Activated CD4-positive, CD25-positive, alpha-beta regulatory T cell (primary cell): ENCODE measurements at regions not wholly inside any gene's neighbourhood (a gene's known extent, or its start where the extent isn't known, plus 50 kb on each side); places are given as distances from the start of the nearest gene placed in this dataset.

ENCODE experiments used
- DNase-seq, 4 experiments: peaks; one replicate each; lab custom pipeline; 2025; lab: John Stamatoyannopoulos, UW

- no peak for DNase-seq
These were observed 305.0 kb downstream of the SOX9 start for GRCh38 chr17:72425794-72426168.

- DNase-seq, result no peak
These were observed 305.5 kb downstream of the SOX9 start for GRCh38 chr17:72426321-72426720.

GRCh38 chr17:72426948-72427760, 306.3 kb downstream of the SOX9 start:
- no peak for DNase-seq

- no peak for DNase-seq
These were observed 306.9 kb downstream of the SOX9 start for GRCh38 chr17:72427761-72428109.

GRCh38 chr17:72429066-72429638, 308.3 kb downstream of the SOX9 start:
- DNase-seq, result no peak

GRCh38 chr17:72430611-72431432, 310.0 kb downstream of the SOX9 start:
- no peak for DNase-seq

- no peak for DNase-seq
These were observed 311.4 kb downstream of the SOX9 start for GRCh38 chr17:72432143-72432621.

- DNase-seq, result no peak
These were observed 312.1 kb downstream of the SOX9 start for GRCh38 chr17:72432881-72433280.

- no peak for DNase-seq
These were observed 313.0 kb downstream of the SOX9 start for GRCh38 chr17:72433797-72434196.

GRCh38 chr17:72434581-72434980, 313.8 kb downstream of the SOX9 start:
- no peak for DNase-seq

GRCh38 chr17:72434991-72435618, 314.3 kb downstream of the SOX9 start:
- no peak for DNase-seq

- DNase-seq, result no peak
These were observed 318.0 kb downstream of the SOX9 start for GRCh38 chr17:72438783-72439182.

- DNase-seq, result no peak
These were observed 319.2 kb downstream of the SOX9 start for GRCh38 chr17:72439893-72440502.

GRCh38 chr17:72440961-72441360, 320.1 kb downstream of the SOX9 start:
- no peak for DNase-seq

- no peak for DNase-seq
These were observed 321.1 kb downstream of the SOX9 start for GRCh38 chr17:72441909-72442308.

GRCh38 chr17:72444517-72445054, 323.8 kb downstream of the SOX9 start:
- no peak for DNase-seq

GRCh38 chr17:72445055-72445991, 324.5 kb downstream of the SOX9 start:
- no peak for DNase-seq

GRCh38 chr17:72446118-72446517, 325.3 kb downstream of the SOX9 start:
- DNase-seq, result no peak

GRCh38 chr17:72446525-72447250, 325.9 kb downstream of the SOX9 start:
- no peak for DNase-seq

- no peak for DNase-seq
These were observed 326.4 kb downstream of the SOX9 start for GRCh38 chr17:72447251-72447640.
